ENCODE measurements at regions not wholly inside any gene's neighbourhood (a gene's known extent, or its start where the extent isn't known, plus 50 kb on each side); places are given as distances from the start of the nearest gene placed in this dataset.

DNA sequence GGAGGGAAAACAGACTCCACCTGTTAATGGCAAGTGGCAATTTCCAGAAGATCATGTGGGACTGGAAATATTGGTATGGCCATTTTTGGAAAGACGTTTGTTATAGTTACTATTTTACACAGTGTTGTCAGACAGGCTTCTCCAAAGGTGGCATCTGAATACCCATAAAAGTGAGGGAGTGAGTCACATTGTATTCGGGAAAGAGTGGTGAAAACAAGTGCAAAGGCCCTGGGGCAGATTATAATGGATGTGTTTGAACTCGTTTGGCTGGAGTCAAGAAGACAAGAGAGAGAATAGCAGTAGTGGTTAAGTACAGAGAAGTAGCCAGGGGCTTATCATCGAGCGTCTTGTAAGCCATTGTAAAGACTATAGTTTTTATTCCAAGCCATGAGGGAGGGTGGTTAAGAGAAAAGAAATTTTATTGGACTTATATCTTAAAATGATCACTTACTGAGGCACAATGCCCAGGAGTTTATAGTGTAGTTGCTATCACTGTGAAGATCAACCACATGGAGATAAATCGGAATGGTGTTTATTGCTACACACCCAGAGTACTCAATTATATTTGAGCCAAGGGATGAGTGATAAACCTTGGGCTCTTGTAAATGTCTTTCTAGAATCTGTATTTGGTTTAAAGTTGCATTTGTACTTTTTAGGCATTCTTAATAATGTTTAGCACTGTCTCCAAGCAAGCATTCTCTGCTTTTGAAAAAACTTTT is 212.8 kb upstream of the KBTBD8 start:
- H3K36me3 ChIP-seq = no peaks in the 10 kb centered on the region
- no peak for DNase-seq (ENCODE audit: low read depth in 1 of 2, low spot score in 2 of 2)
- no peaks in the 10 kb centered on the region for H3K4me1 ChIP-seq (replicated peaks)

DNA sequence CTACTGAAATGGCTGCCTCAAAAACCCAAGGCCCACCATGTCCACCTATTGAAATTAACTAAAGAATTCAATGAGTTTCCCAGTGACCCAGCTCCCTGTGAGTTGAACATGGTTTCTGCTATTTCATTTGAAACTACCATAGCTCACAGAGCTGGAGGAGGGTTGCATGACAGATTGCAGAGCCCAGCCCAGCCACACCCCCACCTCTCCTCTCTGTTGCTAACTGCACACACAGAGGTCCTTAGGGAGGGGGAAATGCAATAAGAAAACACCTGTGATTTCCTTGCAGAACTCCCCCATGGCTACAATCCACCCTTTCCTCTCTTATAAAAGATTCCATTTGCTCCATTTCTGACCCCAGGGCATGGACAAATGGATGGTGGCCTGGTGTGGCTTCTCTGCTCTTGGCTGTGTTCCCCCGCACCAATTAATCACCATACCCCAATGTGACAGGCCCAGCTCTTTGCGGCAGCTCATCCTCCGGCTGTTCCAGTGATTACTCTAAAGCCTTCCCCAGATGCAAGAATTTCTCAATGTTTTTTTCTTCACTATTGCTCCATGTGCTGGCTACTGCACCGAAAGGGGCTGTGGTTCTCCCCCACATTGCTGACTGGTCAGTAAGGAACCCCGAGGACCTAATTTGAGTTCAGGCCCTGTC is 208.4 kb upstream of the KBTBD8 start:
- H3K27me3 ChIP-seq (replicated peaks) = no peaks in the 10 kb centered on the region
- H3K4me3 ChIP-seq = no peak overlapping the region
- no peak for DNase-seq (ENCODE audit: low read depth in 1 of 2, low spot score in 2 of 2)
- H3K36me3 ChIP-seq = no peaks in the 10 kb centered on the region
- H3K27ac ChIP-seq = no peak overlapping the region
- no peaks in the 10 kb centered on the region for H3K4me1 ChIP-seq (replicated peaks)
- H3K9me3 ChIP-seq (replicated peaks) = no peaks in the 10 kb centered on the region

More for the DNA sequence above, 212.8 kb upstream of the KBTBD8 start:
- Histone ChIP-seq H3K27me3 (replicated peaks) (no peaks in the 10 kb centered on the region), H3K27ac (no peak overlapping the region), H3K9me3 (replicated peaks) (no peaks in the 10 kb centered on the region), H3K4me3 (no peak overlapping the region)

- Histone ChIP-seq H3K27ac (no peak overlapping the region), H3K36me3 (no peaks in the 10 kb centered on the region), H3K4me3 (no peak overlapping the region), H3K27me3 (replicated peaks) (no peaks in the 10 kb centered on the region), H3K9me3 (replicated peaks) (no peaks in the 10 kb centered on the region), H3K4me1 (replicated peaks) (peaks cover 9% of the 10 kb centered on the region; the same call in 1 of the 2 replicates)
- no peak for DNase-seq (ENCODE audit: low read depth in 1 of 2, low spot score in 2 of 2)
These were observed 206.0 kb upstream of the KBTBD8 start for GRCh38 chr3:66792086-66792485.

DNA sequence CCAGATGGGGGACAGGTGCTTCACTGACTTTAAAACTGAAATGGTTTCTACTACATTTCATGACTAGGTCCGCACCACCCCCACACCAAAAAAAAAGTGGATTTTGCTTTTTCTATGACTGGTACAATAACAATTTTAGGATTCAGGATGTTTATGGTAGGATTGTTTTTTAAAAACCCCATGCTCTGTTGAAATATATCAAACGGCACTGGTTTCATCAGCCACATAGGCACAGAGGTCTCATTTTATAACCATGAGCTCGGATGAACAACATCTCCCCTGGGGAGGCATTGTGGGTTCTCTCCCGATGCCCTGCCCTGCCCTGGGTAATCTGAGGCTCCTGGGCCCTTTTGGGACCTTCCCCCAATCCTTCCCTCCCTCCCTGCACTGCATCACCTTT is 202.7 kb upstream of the KBTBD8 start:
- no peaks in the 10 kb centered on the region for H3K27me3 ChIP-seq (replicated peaks)
- no peaks in the 10 kb centered on the region for H3K36me3 ChIP-seq
- DNase-seq (ENCODE audit: low read depth in 1 of 2, low spot score in 2 of 2) = no peak
- H3K27ac ChIP-seq = no peak overlapping the region
- no peaks in the 10 kb centered on the region for H3K9me3 ChIP-seq (replicated peaks)
- no peak overlapping the region for H3K4me3 ChIP-seq
- H3K4me1 ChIP-seq (replicated peaks) = peaks cover 14% of the 10 kb centered on the region

- DNase-seq (ENCODE audit: low read depth in 1 of 2, low spot score in 2 of 2) = no peak
- no peaks in the 10 kb centered on the region for H3K27me3 ChIP-seq (replicated peaks)
- H3K4me3 ChIP-seq = no peak overlapping the region
- H3K9me3 ChIP-seq (replicated peaks) = no peaks in the 10 kb centered on the region
- H3K36me3 ChIP-seq = no peaks in the 10 kb centered on the region
- H3K4me1 ChIP-seq (replicated peaks) = peaks cover 24% of the 10 kb centered on the region
- no peak overlapping the region for H3K27ac ChIP-seq
These were observed 201.8 kb upstream of the KBTBD8 start for GRCh38 chr3:66796343-66796742.

- no peak overlapping the region for H3K4me3 ChIP-seq
- no peaks in the 10 kb centered on the region for H3K36me3 ChIP-seq
- H3K27me3 ChIP-seq (replicated peaks) = no peaks in the 10 kb centered on the region
- peaks cover 25% of the 10 kb centered on the region for H3K4me1 ChIP-seq (replicated peaks)
- no peaks in the 10 kb centered on the region for H3K9me3 ChIP-seq (replicated peaks)
- no peak overlapping the region for H3K27ac ChIP-seq
- DNase-seq (ENCODE audit: low read depth in 1 of 2, low spot score in 2 of 2) = no peak
These were observed 200.1 kb upstream of the KBTBD8 start for GRCh38 chr3:66797889-66798560.

- H3K27me3 ChIP-seq (replicated peaks) = no peaks in the 10 kb centered on the region
- no peak for DNase-seq (ENCODE audit: low read depth in 1 of 2, low spot score in 2 of 2)
- H3K27ac ChIP-seq = peak overlapping the region; percentile 36; the same call in 1 of the 2 replicates
- H3K9me3 ChIP-seq (replicated peaks) = no peaks in the 10 kb centered on the region
- H3K4me1 ChIP-seq (replicated peaks) = peaks cover 16% of the 10 kb centered on the region
- no peak overlapping the region for H3K4me3 ChIP-seq
- H3K36me3 ChIP-seq = no peaks in the 10 kb centered on the region
These were observed 197.1 kb upstream of the KBTBD8 start for GRCh38 chr3:66800941-66801545.

- H3K27ac ChIP-seq = no peak overlapping the region
These were observed 194.9 kb upstream of the KBTBD8 start for GRCh38 chr3:66803206-66803605.

GRCh38 chr3:66803721-66804695 is 194.1 kb upstream of the KBTBD8 start:
- DNase-seq (ENCODE audit: low read depth in 1 of 2, low spot score in 2 of 2) = no peak
- no peak overlapping the region for H3K4me3 ChIP-seq

More at GRCh38 chr3:66803206-66803605, 194.9 kb upstream of the KBTBD8 start:
- no peaks in the 10 kb centered on the region for H3K9me3 ChIP-seq (replicated peaks)
- peaks cover 16% of the 10 kb centered on the region for H3K4me1 ChIP-seq (replicated peaks)
- H3K27me3 ChIP-seq (replicated peaks) = no peaks in the 10 kb centered on the region
- H3K36me3 ChIP-seq = no peaks in the 10 kb centered on the region
- no peak overlapping the region for H3K4me3 ChIP-seq
- DNase-seq (ENCODE audit: low read depth in 1 of 2, low spot score in 2 of 2) = no peak

GRCh38 chr3:66808891-66809594 is 189.1 kb upstream of the KBTBD8 start:
- DNase-seq (ENCODE audit: low read depth in 1 of 2, low spot score in 2 of 2) = no peak
- Histone ChIP-seq H3K9me3 (replicated peaks) (no peaks in the 10 kb centered on the region), H3K27me3 (replicated peaks) (no peaks in the 10 kb centered on the region), H3K4me3 (no peak overlapping the region), H3K4me1 (replicated peaks) (no peaks in the 10 kb centered on the region), H3K27ac (no peak overlapping the region), H3K36me3 (no peaks in the 10 kb centered on the region)

More at GRCh38 chr3:66803721-66804695, 194.1 kb upstream of the KBTBD8 start:
- Histone ChIP-seq H3K4me1 (replicated peaks) (peaks cover 16% of the 10 kb centered on the region), H3K27ac (no peak overlapping the region), H3K27me3 (replicated peaks) (no peaks in the 10 kb centered on the region), H3K36me3 (no peaks in the 10 kb centered on the region), H3K9me3 (replicated peaks) (no peaks in the 10 kb centered on the region)

- DNase-seq (ENCODE audit: low read depth in 1 of 2, low spot score in 2 of 2) = no peak
- H3K27me3 ChIP-seq (replicated peaks) = no peaks in the 10 kb centered on the region
- no peaks in the 10 kb centered on the region for H3K36me3 ChIP-seq
- no peaks in the 10 kb centered on the region for H3K4me1 ChIP-seq (replicated peaks)
- no peaks in the 10 kb centered on the region for H3K9me3 ChIP-seq (replicated peaks)
- H3K4me3 ChIP-seq = no peak overlapping the region
- H3K27ac ChIP-seq = no peak overlapping the region
These were observed 188.5 kb upstream of the KBTBD8 start for GRCh38 chr3:66809595-66809958.

GRCh38 chr3:66812136-66812535 is 186.0 kb upstream of the KBTBD8 start:
- H3K36me3 ChIP-seq = no peaks in the 10 kb centered on the region
- DNase-seq (ENCODE audit: low read depth in 1 of 2, low spot score in 2 of 2) = no peak

More at GRCh38 chr3:66812136-66812535, 186.0 kb upstream of the KBTBD8 start:
- Histone ChIP-seq H3K27ac (no peak overlapping the region), H3K4me3 (no peak overlapping the region), H3K4me1 (replicated peaks) (no peaks in the 10 kb centered on the region), H3K27me3 (replicated peaks) (no peaks in the 10 kb centered on the region), H3K9me3 (replicated peaks) (no peaks in the 10 kb centered on the region)

All from SJSA1 (cell line).